Activated CD4-positive, CD25-positive, alpha-beta regulatory T cell treated with anti-CD3 and anti-CD28 coated beads, Interleukin-2, amount 50 U/mL, for 16 hours (primary cell): ENCODE measurements at regions not wholly inside any gene's neighbourhood (a gene's known extent, or its start where the extent isn't known, plus 50 kb on each side); places are given as distances from the start of the nearest gene placed in this dataset.

Experiments used
- DNase-seq: peaks from one replicate; pipeline ENCODE4 v3.0.0-alpha.2; 2020; ENCODE audit warnings: low read depth, low spot score

GRCh38 chr3:187899246-187899645 lies 154.0 kb upstream of the BCL6 start:
- no peak for DNase-seq

- DNase-seq: no peak
Measured at GRCh38 chr3:187900993-187901755, 155.9 kb upstream of the BCL6 start.

GRCh38 chr3:187902041-187902471 lies 156.8 kb upstream of the BCL6 start:
- DNase-seq: no peak

GRCh38 chr3:187902936-187903335 lies 157.7 kb upstream of the BCL6 start:
- DNase-seq: no peak

- DNase-seq: no peak
Measured at GRCh38 chr3:187903697-187904096, 158.4 kb upstream of the BCL6 start.

- no peak for DNase-seq
Measured at GRCh38 chr3:187906416-187906815, 161.1 kb upstream of the BCL6 start.

GRCh38 chr3:187906920-187907319 lies 161.7 kb upstream of the BCL6 start:
- no peak for DNase-seq

- DNase-seq: no peak
Measured at GRCh38 chr3:187909866-187910265, 164.6 kb upstream of the BCL6 start.

- no peak for DNase-seq
Measured at GRCh38 chr3:187912007-187912406, 166.7 kb upstream of the BCL6 start.

GRCh38 chr3:187913617-187914033 lies 168.4 kb upstream of the BCL6 start:
- DNase-seq: no peak

GRCh38 chr3:187914231-187914630 lies 169.0 kb upstream of the BCL6 start:
- no peak for DNase-seq

GRCh38 chr3:187916072-187916471 lies 170.8 kb upstream of the BCL6 start:
- DNase-seq: no peak

GRCh38 chr3:187918081-187918644 lies 172.9 kb upstream of the BCL6 start:
- no peak for DNase-seq

- peak; percentile 31 for DNase-seq
Measured at GRCh38 chr3:187919048-187919447, 173.8 kb upstream of the BCL6 start.

- no peak for DNase-seq
Measured at GRCh38 chr3:187919544-187919943, 174.3 kb upstream of the BCL6 start.

GRCh38 chr3:187920030-187920429 lies 174.8 kb upstream of the BCL6 start:
- DNase-seq: no peak

- no peak for DNase-seq
Measured at GRCh38 chr3:187920913-187921312, 175.6 kb upstream of the BCL6 start.

- DNase-seq: no peak
Measured at GRCh38 chr3:187921391-187922074, 176.3 kb upstream of the BCL6 start.

GRCh38 chr3:187922704-187923416 lies 177.6 kb upstream of the BCL6 start:
- DNase-seq: no peak

GRCh38 chr3:187924651-187925050 lies 179.4 kb upstream of the BCL6 start:
- DNase-seq: no peak

GRCh38 chr3:187925326-187925725 lies 180.1 kb upstream of the BCL6 start:
- no peak for DNase-seq

GRCh38 chr3:187926620-187927019 lies 181.4 kb upstream of the BCL6 start:
- DNase-seq: no peak
